ENCODE measurements at regions not wholly inside any gene's neighbourhood (a gene's known extent, or its start where the extent isn't known, plus 50 kb on each side); places are given as distances from the start of the nearest gene placed in this dataset.

- TF ChIP-seq CTCF (IDR thresholded peaks at IDR 0.05) (no peak), POLR2A (IDR thresholded peaks at IDR 0.05) (no peak)
Observed at GRCh38 chr9:103730866-103731265, 363.2 kb upstream of the SMC2 start.

All from stomach (tissue), 4 donors.